ENCODE measurements at regions not wholly inside any gene's neighbourhood (a gene's known extent, or its start where the extent isn't known, plus 50 kb on each side); places are given as distances from the start of the nearest gene placed in this dataset.
"Not testable (repeated sequence)": the region's sequence is repeated elsewhere in the genome, so short reads cannot be mapped to it uniquely, and the experiment has no call there.

GRCh38 chr4:52157071-52157470, 106.0 kb downstream of the SPATA18 start:
- DNase-seq (ENCODE audit: low read depth in 4 of 4, low spot score in 3 of 4) = not testable (repeated sequence)

GRCh38 chr4:52157641-52158316, 106.7 kb downstream of the SPATA18 start:
- no peak for DNase-seq (ENCODE audit: low read depth in 4 of 4, low spot score in 3 of 4)

- no peak for DNase-seq (ENCODE audit: low read depth in 4 of 4, low spot score in 3 of 4)
Observed at GRCh38 chr4:52160859-52161258, 109.8 kb downstream of the SPATA18 start.

- DNase-seq (ENCODE audit: low read depth in 4 of 4, low spot score in 3 of 4) = no peak
Observed at GRCh38 chr4:52164116-52164515, 113.0 kb downstream of the SPATA18 start.

GRCh38 chr4:52172166-52172565, 121.1 kb downstream of the SPATA18 start:
- no peak for DNase-seq (ENCODE audit: low read depth in 4 of 4, low spot score in 3 of 4)

- DNase-seq (ENCODE audit: low read depth in 4 of 4, low spot score in 3 of 4) = peak in 1 of 4 donors; percentile 27
Observed at GRCh38 chr4:52173470-52174045, 122.5 kb downstream of the SPATA18 start.

GRCh38 chr4:52187603-52188002, 136.5 kb downstream of the SPATA18 start:
- no peak for DNase-seq (ENCODE audit: low read depth in 4 of 4, low spot score in 3 of 4)

- no peak for DNase-seq (ENCODE audit: low read depth in 4 of 4, low spot score in 3 of 4)
Observed at GRCh38 chr4:52192001-52192400, 140.9 kb downstream of the SPATA18 start.

- DNase-seq (ENCODE audit: low read depth in 4 of 4, low spot score in 3 of 4) = no peak
Observed at GRCh38 chr4:52192721-52193135, 141.6 kb downstream of the SPATA18 start.

- DNase-seq (ENCODE audit: low read depth in 4 of 4, low spot score in 3 of 4) = no peak
Observed at GRCh38 chr4:52195869-52196268, 144.8 kb downstream of the SPATA18 start.

- DNase-seq (ENCODE audit: low read depth in 4 of 4, low spot score in 3 of 4) = no peak
Observed at GRCh38 chr4:52196606-52197130, 145.6 kb downstream of the SPATA18 start.

GRCh38 chr4:52197306-52197705, 146.2 kb downstream of the SPATA18 start:
- DNase-seq (ENCODE audit: low read depth in 4 of 4, low spot score in 3 of 4) = no peak

GRCh38 chr4:52198294-52198693, 147.2 kb downstream of the SPATA18 start:
- DNase-seq (ENCODE audit: low read depth in 4 of 4, low spot score in 3 of 4) = no peak

- no peak for DNase-seq (ENCODE audit: low read depth in 4 of 4, low spot score in 3 of 4)
Observed at GRCh38 chr4:52199574-52200338, 148.7 kb downstream of the SPATA18 start.

- DNase-seq (ENCODE audit: low read depth in 4 of 4, low spot score in 3 of 4) = no peak
Observed at GRCh38 chr4:52200339-52200725, 149.2 kb downstream of the SPATA18 start.

GRCh38 chr4:52201715-52202114, 150.6 kb downstream of the SPATA18 start:
- no peak for DNase-seq (ENCODE audit: low read depth in 4 of 4, low spot score in 3 of 4)

- no peak for DNase-seq (ENCODE audit: low read depth in 4 of 4, low spot score in 3 of 4)
Observed at GRCh38 chr4:52202251-52202779, 151.2 kb downstream of the SPATA18 start.

- no peak for DNase-seq (ENCODE audit: low read depth in 4 of 4, low spot score in 3 of 4)
Observed at GRCh38 chr4:52202931-52203330, 151.8 kb downstream of the SPATA18 start.

GRCh38 chr4:52203351-52203750, 152.2 kb downstream of the SPATA18 start:
- DNase-seq (ENCODE audit: low read depth in 4 of 4, low spot score in 3 of 4) = no peak

- no peak for DNase-seq (ENCODE audit: low read depth in 4 of 4, low spot score in 3 of 4)
Observed at GRCh38 chr4:52204921-52205320, 153.8 kb downstream of the SPATA18 start.

GRCh38 chr4:52207146-52207545, 156.0 kb downstream of the SPATA18 start:
- not testable (repeated sequence) for DNase-seq (ENCODE audit: low read depth in 4 of 4, low spot score in 3 of 4)
